ENCODE measurements at regions not wholly inside any gene's neighbourhood (a gene's known extent, or its start where the extent isn't known, plus 50 kb on each side); places are given as distances from the start of the nearest gene placed in this dataset.
"Not testable (repeated sequence)": the region's sequence is repeated elsewhere in the genome, so short reads cannot be mapped to it uniquely, and the experiment has no call there.

DNA sequence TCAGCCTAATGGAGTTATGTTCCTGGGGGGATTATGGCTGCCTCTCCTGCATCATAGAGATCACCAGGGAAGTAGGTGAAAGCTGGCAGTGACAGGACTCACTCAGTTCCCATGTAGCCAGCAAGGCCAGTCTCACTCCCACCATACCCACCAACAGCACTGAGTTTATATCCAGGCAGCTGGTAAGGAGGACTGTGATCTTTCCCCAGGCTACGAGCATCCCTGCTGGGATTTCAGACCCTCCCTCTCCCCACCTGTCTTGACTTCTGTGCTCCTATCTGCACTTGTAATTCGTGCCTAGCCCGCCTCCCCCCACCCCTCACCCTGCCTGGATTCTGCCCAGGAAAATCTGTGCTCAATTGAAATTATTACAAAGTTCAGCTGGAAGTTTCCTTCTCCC, 499.1 kb upstream of the NUDT12 start:
- ChIA-PET POLR2A (no interaction called here), CTCF (no interaction called here)
- DNase-seq (ENCODE audit: extremely low spot score), result no peak

GRCh38 chr5:104053353-104053649, 490.7 kb upstream of the NUDT12 start:
- CTCF ChIA-PET, result no interaction called here
- POLR2A ChIA-PET, result no interaction called here
- no peak for TF ChIP-seq LEF1 (IDR thresholded peaks at IDR 0.05; ENCODE audit: borderline replicate concordance)
- no peak for TF ChIP-seq HDGF (IDR thresholded peaks at IDR 0.05; ENCODE audit: borderline replicate concordance)
- TF ChIP-seq L3MBTL2 (conservative IDR thresholded peaks at IDR 0.05), result no peak
- no peak for TF ChIP-seq BHLHE40 (IDR thresholded peaks at IDR 0.05; ENCODE audit: borderline replicate concordance)
- TF ChIP-seq CTBP1 (IDR thresholded peaks at IDR 0.05; ENCODE audit: borderline replicate concordance), result no peak
- TF ChIP-seq ELF4 (IDR thresholded peaks at IDR 0.05), result no peak
- TF ChIP-seq FOXM1 (IDR thresholded peaks at IDR 0.05; ENCODE audit: borderline replicate concordance), result no peak
- TF ChIP-seq, protein P1, sequence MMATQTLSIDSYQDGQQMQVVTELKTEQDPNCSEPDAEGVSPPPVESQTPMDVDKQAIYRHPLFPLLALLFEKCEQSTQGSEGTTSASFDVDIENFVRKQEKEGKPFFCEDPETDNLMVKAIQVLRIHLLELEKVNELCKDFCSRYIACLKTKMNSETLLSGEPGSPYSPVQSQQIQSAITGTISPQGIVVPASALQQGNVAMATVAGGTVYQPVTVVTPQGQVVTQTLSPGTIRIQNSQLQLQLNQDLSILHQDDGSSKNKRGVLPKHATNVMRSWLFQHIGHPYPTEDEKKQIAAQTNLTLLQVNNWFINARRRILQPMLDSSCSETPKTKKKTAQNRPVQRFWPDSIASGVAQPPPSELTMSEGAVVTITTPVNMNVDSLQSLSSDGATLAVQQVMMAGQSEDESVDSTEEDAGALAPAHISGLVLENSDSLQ (IDR thresholded peaks at IDR 0.05), result no peak
- no peak for TF ChIP-seq ZNF384 (IDR thresholded peaks at IDR 0.05)
- no peak for TF ChIP-seq SUZ12 (IDR thresholded peaks at IDR 0.05)
- TF ChIP-seq TARDBP (IDR thresholded peaks at IDR 0.05), result no peak
- TF ChIP-seq FOXA1 (IDR thresholded peaks at IDR 0.05), result no peak
- TF ChIP-seq NFRKB (IDR thresholded peaks at IDR 0.05), result no peak
- no peak for TF ChIP-seq ARNT (IDR thresholded peaks at IDR 0.05)
- no peak for DNase-seq (ENCODE audit: extremely low spot score)

More for the DNA sequence above, 499.1 kb upstream of the NUDT12 start:
- no peak for TF ChIP-seq TARDBP (IDR thresholded peaks at IDR 0.05)

DNA sequence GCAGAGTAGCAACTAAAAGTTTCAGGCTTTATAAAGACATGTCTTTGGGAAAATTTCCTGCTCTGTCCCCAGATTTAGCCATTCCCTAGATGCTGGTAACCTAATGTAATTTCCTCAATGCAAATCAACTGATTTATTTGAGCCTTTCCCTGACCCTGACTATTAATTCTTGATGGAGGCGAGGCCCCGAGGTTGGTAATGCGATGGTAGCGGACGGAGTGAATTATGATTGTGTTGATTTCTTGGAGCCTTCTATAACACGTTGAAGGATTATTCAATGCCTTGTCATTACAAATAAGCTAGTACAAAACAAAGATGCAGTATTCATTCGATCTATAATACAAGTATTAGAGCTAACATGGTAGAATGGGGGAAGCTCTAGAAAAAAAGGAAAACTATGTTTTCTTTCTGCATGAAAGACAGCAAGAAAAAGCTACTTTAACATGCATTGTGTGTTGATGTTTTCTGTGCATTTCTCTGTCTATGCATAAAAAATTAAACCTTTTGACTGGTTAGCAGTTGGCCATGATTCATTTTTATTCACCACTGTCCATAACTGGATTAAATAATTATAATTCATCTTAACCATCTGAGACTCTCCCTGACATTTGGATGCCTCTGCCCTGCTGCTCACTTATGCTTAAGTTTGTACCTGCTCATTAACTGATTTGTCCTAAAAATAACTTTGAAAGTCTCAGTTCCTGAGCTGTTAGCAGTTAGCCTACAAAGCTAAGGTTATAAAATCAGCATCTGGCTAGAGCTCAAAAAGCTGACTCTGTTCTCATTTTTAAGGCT, 490.2 kb upstream of the NUDT12 start:
- CTCF ChIA-PET, result no interaction called here
- TF ChIP-seq FOXA1 (IDR thresholded peaks at IDR 0.05) (no peak), TARDBP (IDR thresholded peaks at IDR 0.05) (no peak), L3MBTL2 (conservative IDR thresholded peaks at IDR 0.05) (no peak), CTBP1 (IDR thresholded peaks at IDR 0.05; ENCODE audit: borderline replicate concordance) (no peak), ELF4 (IDR thresholded peaks at IDR 0.05) (no peak)
- POLR2A ChIA-PET, result no interaction called here
- no peak for DNase-seq (ENCODE audit: extremely low spot score)

GRCh38 chr5:104050436-104050835, 487.8 kb upstream of the NUDT12 start:
- no peak for DNase-seq (ENCODE audit: extremely low spot score)
- ChIA-PET CTCF (no interaction called here), POLR2A (no interaction called here)
- TF ChIP-seq, protein P1 (IDR thresholded peaks at IDR 0.05), result no peak
- TF ChIP-seq SP1 (IDR thresholded peaks at IDR 0.05) (no peak), SUZ12 (IDR thresholded peaks at IDR 0.05) (no peak), FOXM1 (IDR thresholded peaks at IDR 0.05; ENCODE audit: borderline replicate concordance) (no peak), BHLHE40 (IDR thresholded peaks at IDR 0.05; ENCODE audit: borderline replicate concordance) (no peak), FOXA1 (IDR thresholded peaks at IDR 0.05) (no peak), NFRKB (IDR thresholded peaks at IDR 0.05) (no peak), ELF4 (IDR thresholded peaks at IDR 0.05) (no peak)

- TF ChIP-seq BHLHE40 (IDR thresholded peaks at IDR 0.05; ENCODE audit: borderline replicate concordance) (no peak), HDGF (IDR thresholded peaks at IDR 0.05; ENCODE audit: borderline replicate concordance) (no peak), FOXK2 (IDR thresholded peaks at IDR 0.05) (no peak), SUZ12 (IDR thresholded peaks at IDR 0.05) (no peak), FOXM1 (IDR thresholded peaks at IDR 0.05; ENCODE audit: borderline replicate concordance) (no peak), L3MBTL2 (conservative IDR thresholded peaks at IDR 0.05) (no peak), ARNT (IDR thresholded peaks at IDR 0.05) (no peak), FOXA1 (IDR thresholded peaks at IDR 0.05) (no peak), NFRKB (IDR thresholded peaks at IDR 0.05) (no peak), SP1 (IDR thresholded peaks at IDR 0.05) (no peak), CTBP1 (IDR thresholded peaks at IDR 0.05; ENCODE audit: borderline replicate concordance) (no peak), ELF4 (IDR thresholded peaks at IDR 0.05) (no peak), TARDBP (IDR thresholded peaks at IDR 0.05) (no peak), ZNF384 (IDR thresholded peaks at IDR 0.05) (no peak), LEF1 (IDR thresholded peaks at IDR 0.05; ENCODE audit: borderline replicate concordance) (no peak)
- TF ChIP-seq, protein P1 (IDR thresholded peaks at IDR 0.05), result no peak
- CTCF ChIA-PET, result no interaction called here
- no peak for DNase-seq (ENCODE audit: extremely low spot score)
- POLR2A ChIA-PET, result no interaction called here
Measured at GRCh38 chr5:104049752-104050151, 487.2 kb upstream of the NUDT12 start.

GRCh38 chr5:104048231-104048630, 485.6 kb upstream of the NUDT12 start:
- no peak for DNase-seq (ENCODE audit: extremely low spot score)
- ChIA-PET CTCF (no interaction called here), POLR2A (no interaction called here)
- TF ChIP-seq FOXA1 (IDR thresholded peaks at IDR 0.05) (no peak), FOXK2 (IDR thresholded peaks at IDR 0.05) (no peak), CTBP1 (IDR thresholded peaks at IDR 0.05; ENCODE audit: borderline replicate concordance) (no peak), ELF4 (IDR thresholded peaks at IDR 0.05) (no peak)

DNA sequence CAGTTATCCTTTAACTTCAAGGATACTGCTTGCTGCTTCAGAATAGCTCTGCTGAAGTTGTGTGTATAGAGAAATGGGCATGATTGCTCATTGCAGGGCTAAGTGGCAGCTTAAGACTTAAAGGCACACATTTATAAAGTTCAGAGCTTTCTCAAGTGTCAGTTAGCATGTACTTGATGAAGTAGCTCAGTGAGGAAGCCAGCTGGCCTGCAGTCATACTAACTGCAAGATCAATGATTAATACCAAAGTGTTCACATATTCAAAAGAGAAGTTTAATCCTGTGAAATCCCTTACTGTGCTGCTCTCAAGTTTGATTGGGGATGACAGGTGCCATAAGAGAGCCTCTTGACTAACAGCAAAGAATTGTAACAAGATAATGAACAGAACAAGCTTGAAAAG, 483.4 kb upstream of the NUDT12 start:
- TF ChIP-seq SP1 (IDR thresholded peaks at IDR 0.05) (no peak), CTBP1 (IDR thresholded peaks at IDR 0.05; ENCODE audit: borderline replicate concordance) (no peak), HDGF (IDR thresholded peaks at IDR 0.05; ENCODE audit: borderline replicate concordance) (no peak), LEF1 (IDR thresholded peaks at IDR 0.05; ENCODE audit: borderline replicate concordance) (no peak), ELF4 (IDR thresholded peaks at IDR 0.05) (no peak), FOXA1 (IDR thresholded peaks at IDR 0.05) (no peak), FOXK2 (IDR thresholded peaks at IDR 0.05) (no peak), NFRKB (IDR thresholded peaks at IDR 0.05) (no peak), SUZ12 (IDR thresholded peaks at IDR 0.05) (no peak), BHLHE40 (IDR thresholded peaks at IDR 0.05; ENCODE audit: borderline replicate concordance) (no peak), ARNT (IDR thresholded peaks at IDR 0.05) (no peak), ZNF384 (IDR thresholded peaks at IDR 0.05) (no peak), TARDBP (IDR thresholded peaks at IDR 0.05) (no peak), FOXM1 (IDR thresholded peaks at IDR 0.05; ENCODE audit: borderline replicate concordance) (no peak), L3MBTL2 (conservative IDR thresholded peaks at IDR 0.05) (no peak)
- TF ChIP-seq, protein P1 (IDR thresholded peaks at IDR 0.05), result no peak
- ChIA-PET CTCF (no interaction called here), POLR2A (no interaction called here)
- no peak for DNase-seq (ENCODE audit: extremely low spot score)

- POLR2A ChIA-PET, result not testable (repeated sequence)
Measured at GRCh38 chr5:104039871-104040270, 477.3 kb upstream of the NUDT12 start.

GRCh38 chr5:104037136-104037535, 474.5 kb upstream of the NUDT12 start:
- POLR2A ChIA-PET, result not testable (repeated sequence)

More at GRCh38 chr5:104039871-104040270, 477.3 kb upstream of the NUDT12 start:
- CTCF ChIA-PET, result interaction anchor here (0.6 kb wide), 1 partner anchor 139 kb away, joined by 5 read pairs; no protein-coding TSS in a partner anchor
- DNase-seq (ENCODE audit: extremely low spot score), result not testable (repeated sequence)

GRCh38 chr5:104033186-104033585, 470.6 kb upstream of the NUDT12 start:
- CTCF ChIA-PET; DNase-seq (ENCODE audit: extremely low spot score); POLR2A ChIA-PET: not testable (repeated sequence)

More at GRCh38 chr5:104037136-104037535, 474.5 kb upstream of the NUDT12 start:
- CTCF ChIA-PET; DNase-seq (ENCODE audit: extremely low spot score): not testable (repeated sequence)

All from HEK293T (cell line).